GM12878 (cell line): ENCODE measurements at regions not wholly inside any gene's neighbourhood (a gene's known extent, or its start where the extent isn't known, plus 50 kb on each side); places are given as distances from the start of the nearest gene placed in this dataset.

Source experiments
- CREB1 ChIP-seq: IDR thresholded peaks from 2 replicates; pipeline ENCODE4 v1.6.1; 2012; ENCODE audit warnings: low read depth, mild to moderate bottlenecking, inconsistent platforms
- CTCF ChIP-seq, 3 experiments: IDR thresholded peaks in 2 of 3; conservative IDR thresholded peaks in 1 of 3; 2 replicates each; pipeline ENCODE4 v1.5.1; 2011; ENCODE audit warnings: low read depth in 3 of 3, low read length in 3 of 3, mild to moderate bottlenecking in 3 of 3, control low read depth in 2 of 3, moderate library complexity in 2 of 3, inconsistent platforms in 1 of 3, mixed read lengths in 1 of 3; ENCODE audit not compliant: control insufficient read depth in 2 of 3, insufficient read depth in 1 of 3; ENCODE audit errors: extremely low read depth in 1 of 3
- FOS ChIP-seq: IDR thresholded peaks from 3 replicates; pipeline ENCODE4 v1.6.1; 2011; ENCODE audit warnings: borderline replicate concordance; ENCODE audit not compliant: insufficient read length; ENCODE audit errors: extremely low read depth

- no peak for TF ChIP-seq FOS
- no peak for TF ChIP-seq CTCF (IDR thresholded peaks at IDR 0.05 in 2 of 3, conservative IDR thresholded peaks at IDR 0.05 in 1 of 3; ENCODE audit: control insufficient read depth in 2 of 3, extremely low read depth in 1 of 3, insufficient read depth in 1 of 3, low read depth in 3 of 3, low read length in 3 of 3)
- TF ChIP-seq CREB1, result no peak
These were observed 383.7 kb downstream of the PRDM2 start for GRCh38 chr1:14083706-14084105.
